GM23338 (cell line): ENCODE measurements at regions not wholly inside any gene's neighbourhood (a gene's known extent, or its start where the extent isn't known, plus 50 kb on each side); places are given as distances from the start of the nearest gene placed in this dataset.
"Not testable (repeated sequence)": the region's sequence is repeated elsewhere in the genome, so short reads cannot be mapped to it uniquely, and the experiment has no call there.

Source experiments
- ATAC-seq: fragments of 200-7000 bp; cut with Tn5 transposase; 3 replicates; pipeline ENCODE4 v1.9.1; 2020
- DNase-seq: peaks from one replicate; pipeline ENCODE4 v3.0.0-alpha.2; 2015; ENCODE audit warnings: low spot score
- H2AFZ ChIP-seq: fragments of 200-600 bp; sonication (generic); 2 replicates; pipeline ENCODE4 v1.8.0; 2016; ENCODE audit warnings: antibody characterized with exemption, mild to moderate bottlenecking, moderate library complexity
- H3F3A ChIP-seq: fragments of 200-600 bp; sonication (generic); replicated peaks from 2 replicates; pipeline ENCODE4 v1.8.0; 2017; ENCODE audit warnings: antibody characterized with exemption, mixed run types, low read depth
- H3K27ac ChIP-seq: fragments of 200-600 bp; sonication (generic); 2 replicates; pipeline ENCODE4 v1.6.1; 2016; ENCODE audit warnings: low read depth
- H3K27me3 ChIP-seq: fragments of 200-600 bp; sonication (generic); 2 replicates; pipeline ENCODE4 v1.8.0; 2016; ENCODE audit warnings: mild to moderate bottlenecking, mixed run types, moderate library complexity; ENCODE audit not compliant: insufficient read depth
- H3K36me3 ChIP-seq: fragments of 200-600 bp; sonication (generic); 2 replicates; pipeline ENCODE4 v1.8.0; 2016; ENCODE audit warnings: mild to moderate bottlenecking; ENCODE audit not compliant: insufficient read depth
- H3K4me1 ChIP-seq: fragments of 200-600 bp; sonication (generic); 2 replicates; pipeline ENCODE4 v1.8.0; 2016; ENCODE audit warnings: mild to moderate bottlenecking, moderate library complexity; ENCODE audit not compliant: insufficient read depth
- H3K4me2 ChIP-seq: fragments of 200-600 bp; sonication (generic); 2 replicates; pipeline ENCODE4 v1.7.1; 2017; ENCODE audit warnings: mixed run types
- H3K4me3 ChIP-seq: fragments of 200-600 bp; sonication (generic); 2 replicates; pipeline ENCODE4 v1.6.1; 2016; ENCODE audit warnings: mixed run types
- H3K79me2 ChIP-seq: fragments of 200-600 bp; sonication (generic); replicated peaks from 2 replicates; pipeline ENCODE4 v1.8.0; 2017; ENCODE audit warnings: mild to moderate bottlenecking; ENCODE audit not compliant: insufficient read depth
- H3K9me2 ChIP-seq: fragments of 200-600 bp; sonication (generic); 2 replicates; pipeline ENCODE4 v1.8.0; 2017; ENCODE audit not compliant: insufficient read depth
- H4K20me1 ChIP-seq: fragments of 200-600 bp; sonication (generic); replicated peaks from 2 replicates; pipeline ENCODE4 v1.8.0; 2017; ENCODE audit warnings: mild to moderate bottlenecking; ENCODE audit not compliant: insufficient read depth
- H3K27ac Mint-ChIP-seq: 2 replicates; pipeline ENCODE4 v1.8.0; 2020; ENCODE audit warnings: inconsistent platforms, mild to moderate bottlenecking, moderate library complexity, mixed read lengths
- H3K27me3 Mint-ChIP-seq: 3 replicates; pipeline ENCODE4 v1.8.0; 2022; ENCODE audit warnings: low read depth, mild to moderate bottlenecking, moderate library complexity, mixed read lengths, inconsistent platforms; ENCODE audit not compliant: insufficient read depth, poor library complexity
- H3K36me3 Mint-ChIP-seq: 3 replicates; pipeline ENCODE4 v1.8.0; 2021; ENCODE audit warnings: low read depth, mild to moderate bottlenecking, inconsistent platforms, moderate library complexity, mixed read lengths
- H3K4me1 Mint-ChIP-seq: 3 replicates; pipeline ENCODE4 v1.8.0; 2020; ENCODE audit warnings: mild to moderate bottlenecking, inconsistent platforms, mixed read lengths
- H3K4me3 Mint-ChIP-seq: 3 replicates; pipeline ENCODE4 v1.8.0; 2021; ENCODE audit warnings: moderate library complexity, mild to moderate bottlenecking, inconsistent platforms, mixed read lengths
- H3K9me3 Mint-ChIP-seq: 3 replicates; pipeline ENCODE4 v1.8.0; 2020; ENCODE audit warnings: moderate library complexity, mild to moderate bottlenecking, inconsistent platforms, mixed read lengths
- JUNB ChIP-seq: IDR thresholded peaks from one replicate; pipeline ENCODE4 v1.6.1; 2016; ENCODE audit warnings: antibody characterized with exemption; ENCODE audit not compliant: unreplicated experiment
- NANOG ChIP-seq: IDR thresholded peaks from 2 replicates; pipeline ENCODE4 v1.6.1; 2016; ENCODE audit warnings: antibody characterized with exemption, borderline replicate concordance
- ZNF114 ChIP-seq: fragments of 250-450 bp; sonication (Bioruptor Pico); IDR thresholded peaks from 2 replicates; pipeline ENCODE4 v1.5.0; 2020; ENCODE audit warnings: mild to moderate bottlenecking, moderate library complexity
- ZNF331 ChIP-seq: fragments of 250-450 bp; sonication (Bioruptor Pico); IDR thresholded peaks from 2 replicates; pipeline ENCODE4 v1.5.0; 2020; ENCODE audit warnings: low read depth, mild to moderate bottlenecking, moderate library complexity
- TF ChIP-seq, protein P1 (sequence below), 2 experiments: fragments of 200-600 bp in 1 of 2; sonication (generic) in 1 of 2; conservative IDR thresholded peaks; 2 replicates each; pipeline versions ENCODE4 v1.5.1 to v1.6.1; 2016 to 2017; ENCODE audit warnings: antibody characterized with exemption in 2 of 2, low read depth in 2 of 2, mild to moderate bottlenecking in 2 of 2, moderate library complexity in 1 of 2
- TF ChIP-seq, protein P2 (sequence below): IDR thresholded peaks from one replicate; pipeline ENCODE4 v1.6.1; 2018; ENCODE audit warnings: antibody characterized with exemption; ENCODE audit not compliant: unreplicated experiment
- TF ChIP-seq, protein P3 (sequence below): IDR thresholded peaks from 2 replicates; pipeline ENCODE4 v1.6.1; 2016; ENCODE audit warnings: antibody characterized with exemption

DNA sequence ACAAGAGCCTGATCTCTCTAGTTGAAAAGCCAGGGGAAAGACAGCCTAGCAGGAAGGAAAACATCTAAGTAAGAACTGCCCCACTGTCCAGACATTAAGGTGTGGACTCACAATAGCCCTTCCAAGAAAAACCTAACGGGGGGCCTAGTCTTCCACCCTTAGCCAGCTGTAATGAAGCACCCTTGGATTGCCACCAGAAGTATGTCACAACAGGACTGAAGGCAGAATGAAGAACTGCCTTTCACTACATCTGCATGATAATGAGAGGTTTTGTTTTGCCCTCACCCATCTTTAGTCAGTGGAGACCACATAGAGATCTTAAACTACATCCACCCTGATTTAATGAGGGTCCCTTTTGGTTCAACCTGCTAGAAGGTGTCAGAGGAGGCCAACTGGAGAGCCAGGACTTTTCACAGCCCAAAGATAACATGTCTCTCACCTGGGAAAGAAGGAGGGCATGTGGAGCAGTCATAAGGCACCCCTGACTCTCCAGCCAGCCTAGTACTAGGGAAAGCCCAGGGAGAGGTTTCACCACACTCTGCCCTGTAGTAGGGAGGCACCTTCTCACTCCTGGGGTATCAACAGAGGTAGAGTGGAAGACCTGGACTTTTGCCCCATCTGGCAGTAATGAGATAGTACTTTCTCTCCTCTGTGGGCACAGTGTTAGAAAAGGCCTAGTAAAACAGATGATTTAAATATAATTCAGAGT, 1017.4 kb upstream of the MANEA start (continued):
- TF ChIP-seq ZNF114 (CRISPR knock-in tag) (no peak; the same call in 1 of the 2 replicates), NANOG (no peak), ZNF331 (CRISPR knock-in tag) (no peak), JUNB (no peak)
- TF ChIP-seq, protein P1, sequence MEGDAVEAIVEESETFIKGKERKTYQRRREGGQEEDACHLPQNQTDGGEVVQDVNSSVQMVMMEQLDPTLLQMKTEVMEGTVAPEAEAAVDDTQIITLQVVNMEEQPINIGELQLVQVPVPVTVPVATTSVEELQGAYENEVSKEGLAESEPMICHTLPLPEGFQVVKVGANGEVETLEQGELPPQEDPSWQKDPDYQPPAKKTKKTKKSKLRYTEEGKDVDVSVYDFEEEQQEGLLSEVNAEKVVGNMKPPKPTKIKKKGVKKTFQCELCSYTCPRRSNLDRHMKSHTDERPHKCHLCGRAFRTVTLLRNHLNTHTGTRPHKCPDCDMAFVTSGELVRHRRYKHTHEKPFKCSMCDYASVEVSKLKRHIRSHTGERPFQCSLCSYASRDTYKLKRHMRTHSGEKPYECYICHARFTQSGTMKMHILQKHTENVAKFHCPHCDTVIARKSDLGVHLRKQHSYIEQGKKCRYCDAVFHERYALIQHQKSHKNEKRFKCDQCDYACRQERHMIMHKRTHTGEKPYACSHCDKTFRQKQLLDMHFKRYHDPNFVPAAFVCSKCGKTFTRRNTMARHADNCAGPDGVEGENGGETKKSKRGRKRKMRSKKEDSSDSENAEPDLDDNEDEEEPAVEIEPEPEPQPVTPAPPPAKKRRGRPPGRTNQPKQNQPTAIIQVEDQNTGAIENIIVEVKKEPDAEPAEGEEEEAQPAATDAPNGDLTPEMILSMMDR (conservative IDR thresholded peaks at IDR 0.05; ENCODE audit: low read depth in 2 of 2) = no peak
- TF ChIP-seq, protein P2, sequence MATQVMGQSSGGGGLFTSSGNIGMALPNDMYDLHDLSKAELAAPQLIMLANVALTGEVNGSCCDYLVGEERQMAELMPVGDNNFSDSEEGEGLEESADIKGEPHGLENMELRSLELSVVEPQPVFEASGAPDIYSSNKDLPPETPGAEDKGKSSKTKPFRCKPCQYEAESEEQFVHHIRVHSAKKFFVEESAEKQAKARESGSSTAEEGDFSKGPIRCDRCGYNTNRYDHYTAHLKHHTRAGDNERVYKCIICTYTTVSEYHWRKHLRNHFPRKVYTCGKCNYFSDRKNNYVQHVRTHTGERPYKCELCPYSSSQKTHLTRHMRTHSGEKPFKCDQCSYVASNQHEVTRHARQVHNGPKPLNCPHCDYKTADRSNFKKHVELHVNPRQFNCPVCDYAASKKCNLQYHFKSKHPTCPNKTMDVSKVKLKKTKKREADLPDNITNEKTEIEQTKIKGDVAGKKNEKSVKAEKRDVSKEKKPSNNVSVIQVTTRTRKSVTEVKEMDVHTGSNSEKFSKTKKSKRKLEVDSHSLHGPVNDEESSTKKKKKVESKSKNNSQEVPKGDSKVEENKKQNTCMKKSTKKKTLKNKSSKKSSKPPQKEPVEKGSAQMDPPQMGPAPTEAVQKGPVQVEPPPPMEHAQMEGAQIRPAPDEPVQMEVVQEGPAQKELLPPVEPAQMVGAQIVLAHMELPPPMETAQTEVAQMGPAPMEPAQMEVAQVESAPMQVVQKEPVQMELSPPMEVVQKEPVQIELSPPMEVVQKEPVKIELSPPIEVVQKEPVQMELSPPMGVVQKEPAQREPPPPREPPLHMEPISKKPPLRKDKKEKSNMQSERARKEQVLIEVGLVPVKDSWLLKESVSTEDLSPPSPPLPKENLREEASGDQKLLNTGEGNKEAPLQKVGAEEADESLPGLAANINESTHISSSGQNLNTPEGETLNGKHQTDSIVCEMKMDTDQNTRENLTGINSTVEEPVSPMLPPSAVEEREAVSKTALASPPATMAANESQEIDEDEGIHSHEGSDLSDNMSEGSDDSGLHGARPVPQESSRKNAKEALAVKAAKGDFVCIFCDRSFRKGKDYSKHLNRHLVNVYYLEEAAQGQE = no peak
- TF ChIP-seq, protein P3, sequence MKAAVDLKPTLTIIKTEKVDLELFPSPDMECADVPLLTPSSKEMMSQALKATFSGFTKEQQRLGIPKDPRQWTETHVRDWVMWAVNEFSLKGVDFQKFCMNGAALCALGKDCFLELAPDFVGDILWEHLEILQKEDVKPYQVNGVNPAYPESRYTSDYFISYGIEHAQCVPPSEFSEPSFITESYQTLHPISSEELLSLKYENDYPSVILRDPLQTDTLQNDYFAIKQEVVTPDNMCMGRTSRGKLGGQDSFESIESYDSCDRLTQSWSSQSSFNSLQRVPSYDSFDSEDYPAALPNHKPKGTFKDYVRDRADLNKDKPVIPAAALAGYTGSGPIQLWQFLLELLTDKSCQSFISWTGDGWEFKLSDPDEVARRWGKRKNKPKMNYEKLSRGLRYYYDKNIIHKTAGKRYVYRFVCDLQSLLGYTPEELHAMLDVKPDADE = no peak

DNA sequence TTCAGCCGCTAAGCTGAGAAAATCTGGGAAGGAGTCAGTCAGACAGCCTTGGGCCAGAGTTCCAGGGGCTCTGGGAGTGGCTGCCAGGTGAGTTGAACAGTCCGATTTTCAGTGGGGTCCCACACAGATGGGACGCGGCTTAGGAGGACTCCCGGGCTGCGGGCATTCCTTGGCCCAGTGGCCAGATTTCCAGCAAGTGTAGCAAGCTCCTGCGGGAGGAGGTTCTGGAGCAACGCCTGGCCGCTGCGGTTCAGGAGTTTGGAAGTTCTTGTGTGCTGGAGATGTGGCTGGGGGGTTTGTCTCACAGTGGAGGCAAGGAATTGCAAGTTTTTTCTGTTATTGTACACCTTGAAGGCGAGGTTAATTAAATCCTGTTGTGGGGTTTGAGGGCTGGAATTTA, 1020.1 kb upstream of the MANEA start:
- not testable (repeated sequence) for H3K27ac Mint-ChIP-seq, H3K36me3 ChIP-seq, H3F3A ChIP-seq, H3K79me2 ChIP-seq, H2AFZ ChIP-seq, H3K27me3 Mint-ChIP-seq, H3K27me3 ChIP-seq, DNase-seq, H4K20me1 ChIP-seq, ATAC-seq, H3K36me3 Mint-ChIP-seq, H3K9me3 Mint-ChIP-seq, H3K27ac ChIP-seq
- Histone ChIP-seq H3K4me1 (peaks cover 14% of the 10 kb centered on the region), H3K4me2 (peak overlapping the region; percentile 75; the same call in 1 of the 2 replicates), H3K4me3 (peak overlapping the region; percentile 61), H3K9me2 (peaks cover 10% of the 10 kb centered on the region; the same call in 1 of the 2 replicates)
- Mint-ChIP-seq H3K4me1 (peaks cover 23% of the 10 kb centered on the region), H3K4me3 (peak overlapping the region; percentile 62; the same call in 2 of the 3 replicates)
